GM23248 (cell line): ENCODE measurements at regions not wholly inside any gene's neighbourhood (a gene's known extent, or its start where the extent isn't known, plus 50 kb on each side); places are given as distances from the start of the nearest gene placed in this dataset.

Source experiments
- DNase-seq: peaks from one replicate; pipeline ENCODE4 v3.0.0-alpha.2; 2015
- H2AFZ ChIP-seq: fragments of 200-600 bp; sonication (generic); 2 replicates; pipeline ENCODE4 v1.6.1; 2016; ENCODE audit warnings: antibody characterized with exemption
- H3F3A ChIP-seq: fragments of 200-600 bp; sonication (generic); 2 replicates; pipeline ENCODE4 v1.6.1; 2016; ENCODE audit warnings: mild to moderate bottlenecking, antibody characterized with exemption, mixed run types; ENCODE audit not compliant: insufficient read depth
- H3K27ac ChIP-seq: fragments of 200-600 bp; sonication (generic); 2 replicates; pipeline ENCODE4 v1.5.1; 2016; ENCODE audit warnings: mild to moderate bottlenecking
- H3K27me3 ChIP-seq: fragments of 200-600 bp; sonication (generic); replicated peaks from 2 replicates; pipeline ENCODE4 v1.6.1; 2016; ENCODE audit warnings: mild to moderate bottlenecking; ENCODE audit not compliant: insufficient read depth
- H3K36me3 ChIP-seq: fragments of 200-600 bp; sonication (generic); 2 replicates; pipeline ENCODE4 v1.6.1; 2016; ENCODE audit warnings: low read depth, mild to moderate bottlenecking
- H3K4me1 ChIP-seq: fragments of 200-600 bp; sonication (generic); 2 replicates; pipeline ENCODE4 v1.6.1; 2016; ENCODE audit warnings: mild to moderate bottlenecking; ENCODE audit not compliant: insufficient read depth
- H3K4me2 ChIP-seq: fragments of 200-600 bp; sonication (generic); one replicate; pipeline ENCODE4 v1.6.1; 2016; ENCODE audit warnings: mild to moderate bottlenecking; ENCODE audit not compliant: unreplicated experiment
- H3K4me3 ChIP-seq: fragments of 200-600 bp; sonication (generic); 2 replicates; pipeline ENCODE4 v1.5.1; 2016; ENCODE audit warnings: mild to moderate bottlenecking
- H3K79me2 ChIP-seq: fragments of 200-600 bp; sonication (generic); 2 replicates; pipeline ENCODE4 v1.6.1; 2016; ENCODE audit warnings: mild to moderate bottlenecking; ENCODE audit not compliant: insufficient read depth
- H3K9ac ChIP-seq: fragments of 200-600 bp; sonication (generic); 2 replicates; pipeline ENCODE4 v1.6.1; 2016; ENCODE audit warnings: mild to moderate bottlenecking
- H3K9me2 ChIP-seq: fragments of 200-600 bp; sonication (generic); 2 replicates; pipeline ENCODE4 v1.6.1; 2016; ENCODE audit warnings: mixed run types, mild to moderate bottlenecking, moderate library complexity; ENCODE audit not compliant: insufficient read depth
- H3K9me3 ChIP-seq: fragments of 200-600 bp; sonication (generic); one replicate; pipeline ENCODE4 v1.6.1; 2017; ENCODE audit warnings: low read depth
- H4K20me1 ChIP-seq: fragments of 200-600 bp; sonication (generic); 2 replicates; pipeline ENCODE4 v1.6.0; 2016; ENCODE audit not compliant: insufficient read depth
- EZH2 ChIP-seq: fragments of 200-600 bp; sonication (generic); IDR thresholded peaks from 2 replicates; pipeline ENCODE4 v1.6.1; 2018; ENCODE audit warnings: antibody characterized with exemption, mild to moderate bottlenecking; ENCODE audit not compliant: insufficient read depth, poor library complexity, severe bottlenecking
- EZH2phosphoT487 ChIP-seq: fragments of 200-600 bp; sonication (generic); IDR thresholded peaks from 2 replicates; pipeline ENCODE4 v1.6.1; 2018; ENCODE audit warnings: antibody characterized with exemption, moderate library complexity, mild to moderate bottlenecking, low read depth; ENCODE audit not compliant: insufficient read depth
- WGBS, 2 experiments: methylation state at CpG; one replicate each; pipeline ENCODE4 v1.1.6; 2015 to 2017; ENCODE audit warnings: low lambda C conversion rate in 2 of 2, low coverage in 1 of 2; ENCODE audit errors: missing lambda C conversion rate in 2 of 2; 5-methylcytosine and 5-hydroxymethylcytosine counted together
- in situ Hi-C: fragments of 300-500 bp; cut with MboI; formaldehyde crosslinking; loops from 2 replicates; pipeline ENCODE4 v1.15.0; 2020

DNA sequence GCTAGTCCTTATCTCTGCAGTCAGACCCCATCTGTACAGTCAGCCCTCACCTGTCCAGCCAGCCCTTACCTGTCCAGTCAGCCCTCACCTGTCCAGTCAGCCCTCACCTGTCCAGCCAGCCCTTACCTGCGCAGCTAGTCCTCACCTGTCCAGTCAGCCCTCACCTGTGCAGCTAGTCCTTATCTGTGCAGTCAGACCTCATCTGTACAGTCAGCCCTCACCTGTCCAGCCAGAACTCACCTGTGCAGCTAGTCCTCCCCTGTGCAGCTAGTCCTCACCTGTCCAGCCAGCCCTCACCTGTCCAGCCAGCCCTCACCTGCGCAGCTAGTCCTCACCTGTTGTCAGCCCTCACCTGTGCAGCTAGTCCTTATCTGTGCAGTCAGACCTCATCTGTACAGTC, 506.8 kb downstream of the NPHP4 start:
- Histone ChIP-seq H3F3A (no peaks in the 10 kb centered on the region), H3K36me3 (no peaks in the 10 kb centered on the region), H3K4me1 (no peaks in the 10 kb centered on the region), H2AFZ (no peak overlapping the region), H3K4me3 (no peak overlapping the region), H3K9me3 (no peaks in the 10 kb centered on the region), H3K9me2 (no peaks in the 10 kb centered on the region), H3K27me3 (no peaks in the 10 kb centered on the region), H4K20me1 (no peaks in the 10 kb centered on the region), H3K27ac (no peak overlapping the region), H3K4me2 (no peak overlapping the region), H3K9ac (no peak overlapping the region), H3K79me2 (no peaks in the 10 kb centered on the region)
- TF ChIP-seq EZH2phosphoT487 (no peak), EZH2 (no peak)
- 9 to 19% methylated on average over 2 of the region's 2 CpGs for WGBS, 2 experiments
- in situ Hi-C loops: no loop called here
- no peak for DNase-seq

DNA sequence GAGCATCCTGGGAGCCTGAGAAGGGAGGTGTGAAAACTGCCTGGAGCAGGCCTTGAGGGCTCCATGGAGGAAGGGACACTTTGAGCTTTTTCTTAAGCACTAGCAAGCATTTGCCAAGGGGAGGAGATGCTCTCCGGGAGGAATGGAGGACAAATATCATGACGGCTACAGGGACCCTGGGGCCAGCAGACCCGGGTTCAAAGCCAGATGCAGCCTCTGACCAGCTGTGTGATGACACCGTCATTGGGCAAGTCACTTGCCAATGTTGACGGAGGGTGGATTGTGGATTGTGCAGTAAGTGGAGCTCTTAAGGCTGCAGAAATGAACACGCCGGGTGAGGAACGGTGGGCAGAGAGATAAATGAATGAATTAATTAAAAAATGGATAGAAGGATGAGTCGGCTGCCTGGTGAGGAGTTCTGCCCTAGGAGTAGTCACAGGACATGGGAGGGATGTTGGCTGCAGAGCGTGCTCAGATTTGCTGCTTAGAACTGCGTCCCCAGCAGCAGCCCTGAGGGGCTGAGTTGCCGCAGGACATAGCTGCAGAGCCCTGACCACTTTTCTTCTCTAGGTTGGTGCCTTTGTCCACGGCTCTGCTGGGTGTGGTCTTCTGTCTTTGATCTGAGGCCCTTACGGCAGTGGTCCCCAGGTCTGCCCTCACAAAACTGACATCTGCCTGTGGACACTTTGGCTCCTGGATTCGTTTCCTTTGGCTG, 507.6 kb downstream of the NPHP4 start:
- no peak for TF ChIP-seq EZH2
- TF ChIP-seq EZH2phosphoT487: no peak
- no peaks in the 10 kb centered on the region for H3K9me2 ChIP-seq
- 15 to 18% methylated on average over 15 of the region's 15 CpGs for WGBS, 2 experiments
- no peak overlapping the region for H3K4me2 ChIP-seq
- no peak for DNase-seq
- H3K4me3 ChIP-seq: no peak overlapping the region
- no peaks in the 10 kb centered on the region for H3K9me3 ChIP-seq
- no peak overlapping the region for H3K27ac ChIP-seq
- H3K4me1 ChIP-seq: no peaks in the 10 kb centered on the region
- H2AFZ ChIP-seq: no peak overlapping the region
- H4K20me1 ChIP-seq: no peaks in the 10 kb centered on the region
- H3K27me3 ChIP-seq: no peaks in the 10 kb centered on the region
- in situ Hi-C loops: no loop called here
- H3F3A ChIP-seq: no peaks in the 10 kb centered on the region
- H3K79me2 ChIP-seq: no peaks in the 10 kb centered on the region
- H3K36me3 ChIP-seq: no peaks in the 10 kb centered on the region
- H3K9ac ChIP-seq: no peak overlapping the region

GRCh38 chr1:5481889-5482288, 510.3 kb downstream of the NPHP4 start:
- DNase-seq: no peak
- TF ChIP-seq EZH2phosphoT487 (no peak), EZH2 (no peak)
- H3K79me2 ChIP-seq: no peaks in the 10 kb centered on the region
- no peaks in the 10 kb centered on the region for H3K9me3 ChIP-seq
- H3K4me3 ChIP-seq: no peak overlapping the region
- no peak overlapping the region for H3K9ac ChIP-seq
- in situ Hi-C loops: no loop called here
- no peak overlapping the region for H2AFZ ChIP-seq
- H4K20me1 ChIP-seq: no peaks in the 10 kb centered on the region
- no peaks in the 10 kb centered on the region for H3K36me3 ChIP-seq
- no peaks in the 10 kb centered on the region for H3K9me2 ChIP-seq
- H3K27me3 ChIP-seq: no peaks in the 10 kb centered on the region
- H3K27ac ChIP-seq: no peak overlapping the region
- H3K4me2 ChIP-seq: no peak overlapping the region
- WGBS, 2 experiments: 8 to 16% methylated on average over 10 of the region's 10 CpGs
- H3F3A ChIP-seq: no peaks in the 10 kb centered on the region
- no peaks in the 10 kb centered on the region for H3K4me1 ChIP-seq

- H3K36me3 ChIP-seq: no peaks in the 10 kb centered on the region
- H3F3A ChIP-seq: no peaks in the 10 kb centered on the region
- H4K20me1 ChIP-seq: no peaks in the 10 kb centered on the region
- no peak overlapping the region for H3K4me3 ChIP-seq
- H3K27ac ChIP-seq: no peak overlapping the region
- no peaks in the 10 kb centered on the region for H3K27me3 ChIP-seq
- WGBS, 2 experiments: 45 to 51% methylated on average over 10 of the region's 10 CpGs
- no peaks in the 10 kb centered on the region for H3K79me2 ChIP-seq
- no peak overlapping the region for H2AFZ ChIP-seq
- H3K4me1 ChIP-seq: no peaks in the 10 kb centered on the region
- H3K4me2 ChIP-seq: no peak overlapping the region
- no peaks in the 10 kb centered on the region for H3K9me2 ChIP-seq
- no peak for DNase-seq
- H3K9ac ChIP-seq: no peak overlapping the region
- H3K9me3 ChIP-seq: no peaks in the 10 kb centered on the region
- in situ Hi-C loops: no loop called here
- TF ChIP-seq EZH2 (no peak), EZH2phosphoT487 (no peak)
Measured at GRCh38 chr1:5480906-5481305, 511.3 kb downstream of the NPHP4 start.

GRCh38 chr1:5479876-5480646, 512.2 kb downstream of the NPHP4 start:
- Histone ChIP-seq H4K20me1 (no peaks in the 10 kb centered on the region), H3K9ac (no peak overlapping the region), H3K27me3 (no peaks in the 10 kb centered on the region), H3K79me2 (no peaks in the 10 kb centered on the region), H3K4me3 (no peak overlapping the region), H3K9me2 (no peaks in the 10 kb centered on the region), H3F3A (no peaks in the 10 kb centered on the region), H3K9me3 (no peaks in the 10 kb centered on the region), H3K27ac (no peak overlapping the region), H3K36me3 (no peaks in the 10 kb centered on the region), H2AFZ (no peak overlapping the region), H3K4me1 (no peaks in the 10 kb centered on the region), H3K4me2 (no peak overlapping the region)
- DNase-seq: no peak
- TF ChIP-seq EZH2phosphoT487: no peak
- no peak for TF ChIP-seq EZH2
- in situ Hi-C loops: no loop called here
- WGBS, 2 experiments: 43 to 46% methylated on average over 28 of the region's 28 CpGs
